Omental fat pad (tissue), 3 donors: ENCODE measurements at regions not wholly inside any gene's neighbourhood (a gene's known extent, or its start where the extent isn't known, plus 50 kb on each side); places are given as distances from the start of the nearest gene placed in this dataset.

Experiments used
- ATAC-seq: fragments of 150-250 bp; one replicate; pipeline ENCODE4 v1.9.1; 2016; ENCODE audit warnings: mild to moderate bottlenecking, moderate library complexity; ENCODE audit not compliant: low FRiP score
- DNase-seq: peaks from one replicate; pipeline ENCODE4 v3.0.0-alpha.2; 2019; ENCODE audit warnings: low spot score
- CTCF ChIP-seq, 3 donors: fragments of 450-650 bp; IDR thresholded peaks; one replicate each; pipeline ENCODE4 v1.5.1; 2016 to 2017; ENCODE audit warnings: antibody characterized with exemption in 3 of 3, mild to moderate bottlenecking in 3 of 3, moderate library complexity in 2 of 3

GRCh38 chr14:101374373-101375338 is 186.6 kb upstream of the DIO3 start:
- no peak for TF ChIP-seq CTCF (IDR thresholded peaks at IDR 0.05)
- ATAC-seq = no peak
- no peak for DNase-seq

- no peak for DNase-seq
- no peak for TF ChIP-seq CTCF (IDR thresholded peaks at IDR 0.05)
- no peak for ATAC-seq
These were observed 184.2 kb upstream of the DIO3 start for GRCh38 chr14:101377069-101377468.

GRCh38 chr14:101379842-101380241 is 181.5 kb upstream of the DIO3 start:
- DNase-seq (no peak), ATAC-seq (no peak)
- no peak for TF ChIP-seq CTCF (IDR thresholded peaks at IDR 0.05)

GRCh38 chr14:101380512-101380911 is 180.8 kb upstream of the DIO3 start:
- no peak for TF ChIP-seq CTCF (IDR thresholded peaks at IDR 0.05)
- ATAC-seq = no peak
- no peak for DNase-seq

GRCh38 chr14:101380940-101381339 is 180.4 kb upstream of the DIO3 start:
- no peak for ATAC-seq
- TF ChIP-seq CTCF (IDR thresholded peaks at IDR 0.05) = no peak
- DNase-seq = no peak

- ATAC-seq (no peak), DNase-seq (no peak)
- no peak for TF ChIP-seq CTCF (IDR thresholded peaks at IDR 0.05)
These were observed 177.5 kb upstream of the DIO3 start for GRCh38 chr14:101383737-101384338.
